GM19324 (cell line): ENCODE measurements at regions not wholly inside any gene's neighbourhood (a gene's known extent, or its start where the extent isn't known, plus 50 kb on each side); places are given as distances from the start of the nearest gene placed in this dataset.

Experiments
- ATAC-seq: cut with Tn5 transposase; IDR thresholded peaks from one replicate; pipeline ENCODE4 v1.9.1; 2021; ENCODE audit warnings: mild to moderate bottlenecking, moderate library complexity; ENCODE audit not compliant: unreplicated experiment, low FRiP score

DNA sequence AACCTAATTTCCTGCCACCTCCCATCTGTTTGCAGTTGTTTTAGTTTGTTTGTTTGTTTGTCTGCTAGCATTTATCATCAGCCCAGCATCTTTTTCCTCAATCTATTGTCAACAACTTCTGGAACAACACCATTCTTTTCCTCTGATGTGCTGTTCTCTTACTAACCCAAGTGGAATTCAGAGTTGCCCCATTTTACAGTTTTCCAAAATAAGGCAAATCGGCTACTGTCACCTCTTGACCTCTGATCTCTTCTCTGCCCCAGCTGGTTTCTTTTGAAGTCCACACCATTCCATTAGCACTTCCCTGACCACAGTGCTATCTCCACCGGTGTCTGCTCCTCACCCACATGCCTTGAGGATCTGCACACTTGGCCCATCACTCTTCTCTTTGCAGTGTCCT, 102.4 kb downstream of the EFNB2 start:
- ATAC-seq: no peak

DNA sequence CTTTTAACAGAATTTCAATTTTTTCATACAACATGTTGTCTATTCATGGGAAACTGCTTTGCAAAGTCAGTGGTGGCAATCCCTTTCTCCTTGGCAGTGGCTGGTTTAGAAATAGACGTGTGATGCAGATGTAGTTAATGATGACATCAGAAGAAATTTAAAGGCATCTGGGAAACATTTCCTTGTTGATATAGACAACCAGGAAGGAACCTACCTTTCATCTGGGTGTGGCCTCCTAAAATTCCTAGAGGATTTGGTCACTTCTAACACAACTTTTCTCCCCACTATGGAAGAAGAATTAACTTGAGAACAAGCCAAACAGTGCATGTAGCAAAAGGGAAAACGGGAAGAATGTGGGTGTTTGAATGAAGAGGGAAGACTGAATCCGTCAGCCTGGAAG, 102.8 kb downstream of the EFNB2 start:
- no peak for ATAC-seq

DNA sequence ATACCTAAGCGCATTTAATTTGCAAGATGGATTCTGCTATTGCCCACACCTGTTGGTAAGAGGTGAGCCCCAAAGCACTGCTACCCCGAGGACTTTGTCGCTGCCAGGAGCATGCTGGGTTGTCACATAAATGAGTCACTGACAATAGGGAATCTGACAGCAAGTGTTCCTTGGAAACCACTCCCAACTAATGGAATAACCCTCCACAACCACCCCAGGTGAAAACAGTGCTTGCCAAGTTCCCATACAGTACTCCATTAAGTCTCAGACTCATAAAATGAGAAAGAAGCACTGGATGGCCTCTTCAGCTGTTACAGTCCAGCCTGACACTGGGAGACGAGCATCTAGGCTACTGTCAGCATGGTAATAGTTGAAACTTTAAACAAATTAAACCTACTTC, 108.6 kb downstream of the EFNB2 start:
- no peak for ATAC-seq

DNA sequence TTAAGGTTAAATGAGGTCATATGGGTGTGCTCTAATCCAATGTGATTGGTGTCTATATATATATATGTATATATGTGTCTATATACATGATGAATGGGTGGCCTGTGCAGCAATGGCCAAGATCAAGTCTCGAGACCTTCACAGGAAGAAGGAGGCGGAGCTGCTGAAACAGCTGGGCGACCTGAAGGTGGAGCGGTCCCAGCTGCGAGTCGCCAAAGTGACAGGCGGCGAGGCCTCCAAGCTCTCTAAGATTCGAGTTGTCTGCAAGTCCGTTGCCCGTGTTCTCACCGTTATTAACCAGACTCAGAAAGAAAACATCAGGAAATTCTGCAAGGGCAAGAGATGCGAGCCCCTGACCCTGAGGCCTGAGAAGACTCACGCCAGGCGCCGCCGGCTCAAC, 109.8 kb downstream of the EFNB2 start:
- no peak for ATAC-seq

DNA sequence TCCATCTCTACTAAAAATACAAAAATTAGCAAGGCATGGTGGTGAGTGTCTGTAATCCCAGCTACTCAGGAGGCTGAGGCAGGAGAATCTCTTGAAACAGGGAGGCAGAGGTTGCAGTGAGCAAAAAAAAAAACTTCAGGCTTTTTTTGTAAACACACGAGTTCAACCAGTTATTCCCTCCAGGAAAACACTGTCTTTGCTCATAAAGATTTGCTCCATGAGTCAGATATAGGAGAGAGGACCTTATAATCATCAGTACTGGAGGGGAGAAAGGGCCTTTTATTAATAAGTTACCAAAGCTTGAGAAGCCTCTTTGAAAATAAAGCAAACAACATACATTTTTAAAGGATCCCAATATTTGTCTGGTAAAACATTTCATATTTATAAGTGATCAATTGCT, 110.7 kb downstream of the EFNB2 start:
- ATAC-seq: no peak

DNA sequence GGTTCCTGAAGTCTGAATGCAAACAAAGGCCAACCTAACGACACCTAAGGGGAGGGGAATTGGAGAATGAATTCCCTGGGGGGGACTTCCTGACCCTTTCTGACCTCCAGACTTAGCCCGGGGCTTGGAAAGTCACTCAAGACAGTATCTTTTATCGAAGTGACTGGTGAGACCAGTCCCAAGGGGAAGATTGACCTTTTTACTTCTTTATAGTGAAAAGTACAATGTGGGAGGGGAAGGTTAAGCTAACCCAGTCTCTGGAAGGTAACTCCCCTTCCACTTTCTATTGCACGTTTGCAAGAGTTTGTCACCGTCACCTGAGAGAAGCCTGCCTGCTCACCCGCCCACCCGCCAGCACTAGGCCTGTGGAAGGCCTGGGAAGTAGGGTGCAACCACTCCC, 111.9 kb downstream of the EFNB2 start:
- ATAC-seq: no peak

DNA sequence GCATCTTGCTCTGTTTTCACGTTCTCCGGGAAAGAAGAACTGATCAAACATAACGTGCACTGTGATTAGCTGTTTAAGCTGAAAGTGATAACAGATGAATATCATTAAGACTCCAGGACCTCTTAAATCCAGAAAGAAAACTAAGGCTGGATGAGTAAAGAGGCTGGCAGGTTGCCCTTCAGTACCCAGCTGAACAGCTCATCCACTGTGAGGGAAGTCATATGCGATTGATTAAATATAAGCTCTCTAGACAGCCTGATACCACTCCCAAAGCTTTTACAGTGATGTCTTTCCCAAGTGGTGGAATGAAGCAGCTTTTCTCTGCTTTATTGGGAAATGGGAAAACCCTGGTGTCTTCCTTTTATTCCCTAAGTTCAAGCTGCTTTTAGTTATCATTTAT, 116.9 kb downstream of the EFNB2 start:
- no peak for ATAC-seq

DNA sequence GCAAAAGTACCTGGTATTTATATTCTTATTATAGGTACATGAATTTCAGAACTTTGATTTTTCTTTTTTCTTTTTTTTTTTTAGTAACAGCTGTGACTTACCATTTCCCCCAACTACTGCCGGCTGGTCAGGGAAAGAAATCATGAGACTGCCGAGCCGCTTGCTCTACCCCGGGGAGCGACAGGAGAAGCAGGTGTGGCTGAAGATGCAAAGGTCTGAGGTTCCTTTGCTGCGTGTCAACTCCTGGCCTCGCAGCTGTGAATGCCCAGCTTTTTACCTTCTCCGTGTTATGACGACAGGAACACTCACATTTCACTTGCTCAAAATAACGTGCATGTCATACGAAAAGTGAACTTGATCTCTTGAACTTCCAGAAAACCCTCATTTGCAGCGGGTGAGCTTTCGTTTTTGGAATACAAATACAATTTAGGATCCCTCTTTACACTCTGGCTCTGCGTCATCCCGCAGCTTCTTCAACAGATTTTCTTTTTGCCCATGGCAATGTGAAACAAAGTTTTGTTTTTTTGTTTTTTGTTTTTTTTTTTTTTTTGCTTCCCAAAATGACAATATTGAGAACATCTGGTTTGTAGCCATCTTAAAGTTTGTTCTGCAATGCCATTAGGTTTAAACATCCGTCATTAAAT, 117.9 kb downstream of the EFNB2 start:
- no peak for ATAC-seq

DNA sequence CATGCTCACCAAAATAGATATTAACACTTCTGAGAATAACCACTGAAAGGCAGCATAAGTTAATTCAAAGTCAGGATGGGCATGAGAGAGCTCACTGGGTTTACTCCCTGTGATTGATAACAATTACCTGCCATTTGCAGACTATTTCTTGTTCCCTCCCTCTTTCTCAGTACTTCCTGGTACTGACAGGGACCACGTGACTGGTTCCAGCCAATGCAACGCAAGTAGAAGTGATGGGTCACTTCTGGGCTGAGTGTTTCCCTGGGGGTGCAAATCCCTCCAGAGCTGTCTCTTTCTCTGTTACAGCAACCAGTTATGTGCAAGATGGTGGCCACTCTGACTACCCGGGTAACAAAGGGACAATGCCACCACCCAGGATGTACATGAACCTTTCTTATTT, 118.8 kb downstream of the EFNB2 start:
- no peak for ATAC-seq

DNA sequence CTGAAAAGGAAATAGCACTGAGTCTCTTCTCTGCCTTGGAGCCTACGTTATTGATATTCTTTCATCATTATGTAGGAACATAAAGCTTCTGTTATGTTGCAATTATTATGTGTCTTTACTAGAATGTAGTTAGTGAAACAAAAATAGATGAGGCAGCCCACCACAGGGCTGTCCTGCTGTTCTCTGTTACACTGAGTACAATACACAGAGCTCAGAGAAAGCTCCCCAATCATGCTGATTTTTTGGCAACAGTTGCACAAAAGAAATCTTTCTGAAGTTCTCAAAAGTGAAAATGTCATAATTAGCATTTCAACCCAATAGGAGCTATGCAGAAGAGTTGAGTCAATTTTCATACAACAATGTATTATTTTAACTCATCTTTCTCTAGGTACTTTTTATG, 119.5 kb downstream of the EFNB2 start:
- ATAC-seq: no peak

DNA sequence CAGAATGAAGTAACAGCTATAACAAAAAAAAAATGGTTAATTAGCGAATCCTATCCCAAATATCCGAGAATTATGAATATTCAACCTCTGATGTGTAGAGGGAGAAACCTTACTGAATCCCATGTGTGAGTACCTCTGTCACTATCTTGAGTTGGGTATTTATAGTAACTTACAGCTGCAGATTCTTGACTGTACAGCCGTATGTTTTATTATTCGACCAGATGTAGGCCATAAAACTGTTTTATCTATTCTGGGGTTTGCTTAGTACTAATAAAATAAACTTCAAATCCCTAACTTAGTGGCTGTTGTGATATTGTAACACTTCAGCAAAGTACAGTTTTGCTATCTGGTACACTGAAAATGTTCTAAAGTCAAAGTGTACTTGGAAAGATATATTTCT, 120.0 kb downstream of the EFNB2 start:
- no peak for ATAC-seq

DNA sequence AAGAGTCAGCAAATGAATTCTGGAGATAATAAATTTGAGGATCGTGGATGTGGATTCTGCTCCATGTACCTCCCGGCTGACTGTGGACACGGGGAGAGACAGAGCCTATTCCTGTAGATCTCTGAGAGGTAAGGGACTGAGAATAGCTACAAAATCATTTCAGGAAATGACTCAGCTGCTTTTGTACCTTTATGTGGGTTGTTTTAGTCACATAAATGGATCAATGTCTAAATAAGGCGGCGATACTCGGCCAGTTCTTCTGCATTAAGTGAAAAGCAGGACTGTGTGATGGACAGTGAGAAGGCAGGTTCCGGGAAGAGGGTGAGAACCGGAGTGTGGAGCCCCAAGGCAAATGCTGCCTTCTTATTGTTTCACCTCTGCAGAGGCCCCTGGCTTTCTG, 128.1 kb downstream of the EFNB2 start:
- ATAC-seq: no peak

DNA sequence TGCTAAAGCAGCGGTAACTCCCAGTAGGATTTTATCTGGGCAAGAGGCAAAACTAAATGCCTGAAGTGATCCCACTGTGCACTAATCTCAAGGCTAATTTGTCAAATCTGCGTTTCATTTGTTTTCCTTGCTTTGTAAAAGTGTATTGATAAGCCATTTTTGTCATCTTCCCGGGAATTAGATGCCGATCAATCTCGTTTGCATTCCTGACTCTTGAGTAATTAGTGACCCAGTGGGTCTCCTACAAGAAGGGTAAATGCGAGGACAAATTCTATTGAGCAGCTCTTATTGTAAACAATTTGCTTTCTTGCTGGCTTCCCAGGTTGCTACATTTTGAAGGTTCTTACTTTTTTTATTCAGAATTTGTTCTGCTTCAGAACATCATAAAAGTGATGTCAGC, 129.7 kb downstream of the EFNB2 start:
- ATAC-seq: no peak

DNA sequence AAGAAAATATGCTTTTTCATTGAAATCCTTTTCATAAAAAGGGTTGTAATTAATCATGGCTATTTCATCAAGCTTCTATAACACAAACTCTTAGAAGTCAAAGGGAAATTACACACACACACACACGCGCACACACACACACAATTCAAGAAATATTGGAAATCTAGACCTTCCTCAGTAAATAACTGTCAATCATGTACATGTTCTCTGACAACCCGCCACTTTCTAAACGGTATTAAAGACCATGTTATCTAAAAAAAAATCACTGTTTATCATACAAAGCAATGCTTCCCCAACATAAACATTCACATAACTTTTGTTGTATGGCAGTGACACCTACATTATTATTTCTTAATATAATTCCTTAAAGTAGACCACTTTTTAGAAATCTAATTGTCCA, 132.2 kb downstream of the EFNB2 start:
- ATAC-seq: no peak

DNA sequence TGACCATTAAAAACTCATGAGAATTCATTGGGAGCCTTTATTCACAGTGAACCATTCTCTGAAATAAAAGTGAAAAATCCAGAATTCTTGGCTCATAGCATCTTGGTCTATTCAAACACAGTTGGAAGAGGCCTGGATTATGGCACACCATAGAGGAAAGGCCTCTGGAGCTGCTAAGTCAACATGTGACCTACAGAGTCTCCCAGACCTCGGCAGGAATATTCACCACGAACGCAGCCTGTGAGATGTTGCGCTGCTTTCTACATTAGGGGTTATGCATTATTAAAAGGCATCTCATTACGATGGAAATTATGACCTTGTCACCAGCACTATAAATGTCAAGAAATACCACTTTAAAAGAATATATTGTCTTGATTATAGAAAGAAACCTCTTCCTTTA, 132.6 kb downstream of the EFNB2 start:
- no peak for ATAC-seq

DNA sequence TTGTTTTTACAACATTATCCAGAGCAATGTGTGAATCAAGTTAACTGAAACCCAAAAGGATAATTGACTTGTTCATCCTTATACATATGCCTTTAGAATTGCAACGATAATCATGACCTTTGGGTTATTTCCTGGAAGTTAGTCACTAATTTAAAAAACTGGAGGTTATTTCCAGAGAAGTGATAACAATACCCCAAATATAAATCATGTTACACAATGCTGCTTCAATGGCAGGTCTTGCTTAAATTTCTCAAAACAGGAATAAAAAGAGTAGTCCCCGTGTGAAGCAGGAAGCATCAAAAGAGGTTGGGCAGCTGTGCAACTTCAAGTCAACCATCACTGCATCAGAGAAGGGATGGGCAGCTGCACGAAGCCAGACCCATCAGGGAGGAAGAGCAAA, 134.4 kb downstream of the EFNB2 start:
- ATAC-seq: no peak

DNA sequence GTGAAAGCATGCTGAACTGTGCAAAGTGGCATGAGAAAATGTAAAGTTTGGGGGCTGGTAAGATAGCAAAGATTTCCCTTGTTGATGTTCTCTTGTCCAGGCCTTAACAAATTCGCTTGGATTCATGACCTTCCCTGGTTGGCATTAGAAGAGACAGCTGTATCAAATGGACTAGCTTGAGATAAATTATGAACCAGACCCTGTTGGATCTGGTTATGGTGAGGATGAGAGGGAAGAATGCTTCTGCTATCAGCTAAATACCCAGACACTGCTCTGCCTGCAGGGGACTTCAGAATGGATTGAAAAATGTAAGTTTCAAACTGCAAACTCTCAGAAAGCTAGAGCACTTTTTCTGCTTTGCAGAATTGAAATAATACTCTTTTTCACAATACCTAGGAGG, 135.2 kb downstream of the EFNB2 start:
- no peak for ATAC-seq

DNA sequence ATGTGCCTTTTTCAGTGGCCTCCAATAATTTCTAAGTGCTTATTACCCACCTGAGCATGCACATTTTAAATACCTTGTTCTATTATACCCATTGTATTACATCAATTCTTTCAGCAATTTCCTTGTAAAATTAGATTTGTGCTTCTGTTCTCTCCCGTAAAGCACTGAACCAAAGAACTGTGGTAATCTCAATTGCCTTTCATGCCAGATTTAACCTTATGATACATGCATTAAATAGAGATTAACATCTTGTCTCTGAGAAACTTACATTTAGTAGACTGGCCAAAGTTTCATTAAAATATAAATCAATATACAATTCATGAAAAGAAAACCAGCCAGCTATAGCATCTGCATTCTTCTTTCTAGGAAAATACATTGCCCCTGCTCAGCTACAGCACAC, 137.2 kb downstream of the EFNB2 start:
- no peak for ATAC-seq

DNA sequence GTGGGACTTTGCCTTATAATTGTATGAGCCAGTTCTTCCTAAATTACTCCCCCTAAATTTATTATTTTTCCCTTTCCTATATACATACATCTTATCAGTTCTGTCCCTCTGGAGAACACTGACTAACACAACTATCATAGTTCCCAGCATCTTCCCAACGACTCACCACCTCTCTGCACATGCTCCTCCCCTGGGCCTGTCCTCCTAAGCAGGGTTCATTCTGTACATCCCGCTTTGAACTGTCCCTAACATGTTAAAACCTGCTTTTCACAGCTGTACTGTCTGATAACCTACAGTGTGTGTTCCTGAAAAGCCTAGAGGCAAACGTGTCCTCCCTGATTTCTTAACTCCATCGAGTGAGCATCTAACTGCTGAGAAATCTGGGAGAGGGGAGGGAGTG, 141.7 kb downstream of the EFNB2 start:
- no peak for ATAC-seq

DNA sequence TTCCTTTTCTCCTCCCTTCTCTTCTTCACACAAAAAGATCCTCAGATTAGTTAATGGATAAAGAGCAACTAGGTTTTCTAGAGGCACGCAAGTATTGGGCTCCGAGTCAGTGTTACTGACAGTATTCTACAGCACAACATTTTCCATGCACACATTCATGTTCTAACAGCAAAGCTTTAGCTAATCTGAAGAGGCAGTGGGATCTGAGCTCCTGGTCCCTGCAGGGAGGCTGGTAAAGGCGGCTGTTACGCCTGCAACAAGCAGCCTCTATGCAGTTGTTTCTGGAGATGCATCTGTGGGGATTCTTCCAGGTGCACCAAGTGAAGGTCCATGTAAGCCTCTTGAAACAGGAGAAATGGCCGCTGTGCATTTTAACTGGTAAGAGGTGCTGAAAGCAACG, 143.8 kb downstream of the EFNB2 start:
- no peak for ATAC-seq

DNA sequence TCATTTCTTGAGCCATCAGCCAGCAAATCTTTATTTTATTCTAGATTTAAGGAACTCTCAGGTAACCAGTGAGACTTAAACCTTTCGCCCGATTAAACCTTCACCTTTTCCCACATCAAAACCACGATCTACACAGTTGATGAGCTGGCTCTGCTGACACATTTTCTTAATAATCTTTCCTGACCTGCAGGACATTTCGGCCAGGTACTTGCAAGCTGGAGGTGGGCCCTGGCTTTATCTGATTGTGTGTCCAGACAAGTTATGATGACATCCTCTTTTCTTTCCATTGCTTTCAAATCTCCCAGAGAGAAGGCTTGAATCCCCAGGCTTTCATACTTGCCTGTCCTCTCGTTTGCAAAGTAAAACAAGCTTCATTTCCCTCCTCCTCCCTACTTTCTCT, 144.2 kb downstream of the EFNB2 start:
- no peak for ATAC-seq

DNA sequence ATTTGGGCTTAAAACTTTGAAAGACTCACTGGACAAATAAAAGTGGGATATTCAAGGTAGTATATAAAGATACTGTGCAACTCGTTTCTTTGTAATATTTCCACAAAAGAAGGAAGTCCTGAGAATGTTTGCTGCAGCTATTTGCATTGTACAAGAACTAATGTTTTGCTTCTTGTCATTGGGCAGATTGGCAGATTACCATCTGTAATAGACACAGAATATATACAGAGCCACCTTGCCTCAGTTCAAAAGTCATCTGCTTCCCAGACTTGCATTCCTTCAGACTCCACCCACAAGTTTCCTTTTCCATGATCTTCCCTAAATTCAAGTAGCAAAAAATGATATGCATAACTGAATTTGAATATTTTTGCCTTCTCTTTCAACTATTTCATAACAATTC, 145.1 kb downstream of the EFNB2 start:
- ATAC-seq: no peak

DNA sequence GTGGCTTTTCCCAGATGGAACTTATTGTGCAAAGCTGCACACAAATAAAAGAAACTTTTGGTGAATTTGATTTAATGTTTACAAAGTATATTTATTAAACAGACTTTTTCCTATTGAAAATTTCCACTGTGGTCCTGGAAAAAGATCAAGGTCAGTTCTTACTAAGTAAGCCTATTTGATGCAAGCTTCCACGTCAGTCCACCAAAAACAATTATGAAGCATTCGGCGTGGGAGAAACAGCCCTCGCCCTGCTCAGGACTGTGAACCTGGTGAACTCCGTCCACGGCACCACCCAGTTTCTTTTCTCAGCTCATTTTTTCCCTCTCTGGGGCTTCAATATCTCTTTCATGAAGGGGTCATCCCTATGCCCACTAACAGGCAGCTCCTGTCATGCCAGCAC, 149.8 kb downstream of the EFNB2 start:
- no peak for ATAC-seq
